Lower leg skin (tissue), 3 donors: ENCODE measurements at regions not wholly inside any gene's neighbourhood (a gene's known extent, or its start where the extent isn't known, plus 50 kb on each side); places are given as distances from the start of the nearest gene placed in this dataset.

Source experiments
- CTCF ChIP-seq, 3 donors: fragments of 450-650 bp; IDR thresholded peaks; one replicate each; pipeline ENCODE4 v1.5.1; 2016; ENCODE audit warnings: antibody characterized with exemption in 3 of 3, mild to moderate bottlenecking in 3 of 3, moderate library complexity in 2 of 3
- POLR2A ChIP-seq, 2 donors: fragments of 450-650 bp; IDR thresholded peaks; one replicate each; pipeline ENCODE4 v1.6.1; 2016 to 2017; ENCODE audit warnings: antibody characterized with exemption in 2 of 2, mild to moderate bottlenecking in 1 of 2, moderate library complexity in 1 of 2

- no peak for TF ChIP-seq CTCF (IDR thresholded peaks at IDR 0.05)
- TF ChIP-seq POLR2A (IDR thresholded peaks at IDR 0.05): no peak
Measured at GRCh38 chr2:131756141-131756907, 228.6 kb downstream of the CCDC74A start.
